ENCODE measurements at regions not wholly inside any gene's neighbourhood (a gene's known extent, or its start where the extent isn't known, plus 50 kb on each side); places are given as distances from the start of the nearest gene placed in this dataset.

DNA sequence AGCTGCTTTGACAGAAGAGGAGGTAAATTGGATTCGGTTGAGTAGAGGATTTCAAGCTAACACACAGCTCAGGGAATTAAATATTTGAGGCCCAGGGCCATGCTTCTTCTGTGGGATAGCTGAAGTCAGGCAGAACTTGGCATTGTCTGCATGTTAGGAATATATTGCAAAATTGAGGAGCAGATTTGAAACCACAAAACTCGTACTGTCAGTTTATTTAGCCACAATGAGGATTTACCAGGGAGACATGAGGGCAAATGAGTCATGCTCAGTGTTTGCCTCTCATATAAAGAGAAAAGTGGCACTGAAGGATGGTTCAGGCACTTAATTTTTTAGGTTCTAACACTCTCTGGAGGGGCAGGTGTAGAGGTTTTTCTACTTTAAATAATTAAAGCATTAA lies 83.0 kb upstream of the PRLR start:
- no peak for TF ChIP-seq POLR2A (IDR thresholded peaks at IDR 0.05)
- Histone ChIP-seq H3K27me3 (no peaks in the 10 kb centered on the region), H3K4me3 (replicated peaks in 1 of 3) (no peak overlapping the region), H3K4me1 (no peaks in the 10 kb centered on the region), H3K36me3 (no peaks in the 10 kb centered on the region), H3K27ac (no peak overlapping the region), H3K9me3 (no peaks in the 10 kb centered on the region)
- no peak for DNase-seq
- WGBS, 2 donors: 24 to 39% methylated on average over 2 of the region's 2 CpGs
- intact Hi-C loops (cut with DNase I): no loop called here

DNA sequence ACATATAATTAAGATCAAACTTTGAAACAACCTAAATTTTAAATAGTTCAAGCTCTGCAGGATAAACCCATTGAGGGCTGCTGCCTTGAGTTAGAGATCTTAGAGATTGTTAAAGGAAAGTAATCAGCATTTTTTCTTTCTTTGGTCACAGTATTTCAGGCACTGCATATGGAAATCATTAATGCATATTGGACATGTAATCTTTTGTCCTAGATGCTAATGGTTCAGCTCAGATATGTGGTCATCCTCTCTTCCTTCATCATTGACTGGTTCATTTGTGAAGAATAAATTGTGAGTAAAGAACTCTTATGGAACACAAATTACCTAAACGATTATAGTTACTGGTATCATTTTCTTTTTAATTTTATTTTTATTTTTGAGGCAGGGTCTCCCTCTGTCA lies 82.0 kb upstream of the PRLR start:
- intact Hi-C loops (cut with DNase I): no loop called here
- 82 to 88% methylated on average over 1 of the region's 1 CpG for WGBS, 2 donors
- no peak for DNase-seq
- Histone ChIP-seq H3K9me3 (no peaks in the 10 kb centered on the region), H3K27ac (no peak overlapping the region), H3K27me3 (no peaks in the 10 kb centered on the region), H3K4me1 (no peaks in the 10 kb centered on the region), H3K4me3 (replicated peaks in 1 of 3) (no peak overlapping the region), H3K36me3 (no peaks in the 10 kb centered on the region)
- TF ChIP-seq, protein P1, sequence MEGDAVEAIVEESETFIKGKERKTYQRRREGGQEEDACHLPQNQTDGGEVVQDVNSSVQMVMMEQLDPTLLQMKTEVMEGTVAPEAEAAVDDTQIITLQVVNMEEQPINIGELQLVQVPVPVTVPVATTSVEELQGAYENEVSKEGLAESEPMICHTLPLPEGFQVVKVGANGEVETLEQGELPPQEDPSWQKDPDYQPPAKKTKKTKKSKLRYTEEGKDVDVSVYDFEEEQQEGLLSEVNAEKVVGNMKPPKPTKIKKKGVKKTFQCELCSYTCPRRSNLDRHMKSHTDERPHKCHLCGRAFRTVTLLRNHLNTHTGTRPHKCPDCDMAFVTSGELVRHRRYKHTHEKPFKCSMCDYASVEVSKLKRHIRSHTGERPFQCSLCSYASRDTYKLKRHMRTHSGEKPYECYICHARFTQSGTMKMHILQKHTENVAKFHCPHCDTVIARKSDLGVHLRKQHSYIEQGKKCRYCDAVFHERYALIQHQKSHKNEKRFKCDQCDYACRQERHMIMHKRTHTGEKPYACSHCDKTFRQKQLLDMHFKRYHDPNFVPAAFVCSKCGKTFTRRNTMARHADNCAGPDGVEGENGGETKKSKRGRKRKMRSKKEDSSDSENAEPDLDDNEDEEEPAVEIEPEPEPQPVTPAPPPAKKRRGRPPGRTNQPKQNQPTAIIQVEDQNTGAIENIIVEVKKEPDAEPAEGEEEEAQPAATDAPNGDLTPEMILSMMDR (IDR thresholded peaks at IDR 0.05): no peak
- TF ChIP-seq POLR2A (IDR thresholded peaks at IDR 0.05): no peak

DNA sequence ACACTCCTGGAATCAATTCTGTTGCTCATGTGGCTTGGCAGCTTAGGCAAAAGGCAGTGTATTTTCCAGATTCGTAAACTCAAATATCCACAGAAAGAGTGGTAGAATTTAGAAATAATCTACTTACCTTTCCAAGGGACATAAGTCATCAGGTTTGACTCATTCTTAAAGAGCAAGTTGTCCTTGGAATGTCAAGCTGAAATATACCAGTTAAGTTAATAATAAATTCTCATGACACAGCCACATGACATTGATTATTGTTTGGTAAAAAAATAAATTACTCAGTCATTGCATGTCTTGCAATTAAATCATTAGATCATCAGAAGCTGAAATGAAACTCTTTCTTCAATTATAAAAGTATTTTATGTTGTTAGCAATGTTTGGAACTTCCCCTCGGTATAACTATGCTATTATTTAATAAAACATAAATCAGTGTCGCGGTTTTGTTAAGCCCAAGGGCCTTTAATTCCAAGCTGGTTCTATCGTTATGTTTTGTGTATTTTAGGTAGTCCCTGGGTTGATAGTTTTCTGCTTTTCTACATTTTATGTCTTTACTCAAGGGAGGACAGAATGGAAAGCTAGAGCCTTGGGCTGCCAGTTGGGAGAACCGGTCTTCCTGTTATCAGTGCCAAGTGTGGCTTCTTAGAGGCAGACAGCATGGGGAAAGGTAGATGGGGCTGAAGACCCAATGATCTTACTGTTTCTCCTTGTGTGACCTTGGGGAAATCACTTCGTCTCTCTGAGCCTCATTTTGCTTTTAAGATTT lies 79.3 kb upstream of the PRLR start:
- Histone ChIP-seq H3K9me3 (no peaks in the 10 kb centered on the region), H3K27me3 (no peaks in the 10 kb centered on the region), H3K4me3 (replicated peaks in 1 of 3) (no peak overlapping the region), H3K4me1 (no peaks in the 10 kb centered on the region), H3K36me3 (no peaks in the 10 kb centered on the region), H3K27ac (no peak overlapping the region)
- 81 to 89% methylated on average over 7 of the region's 7 CpGs for WGBS, 2 donors
- intact Hi-C loops (cut with DNase I): no loop called here
- no peak for DNase-seq
- TF ChIP-seq, protein P1 (IDR thresholded peaks at IDR 0.05): no peak
- TF ChIP-seq POLR2A (IDR thresholded peaks at IDR 0.05): no peak

DNA sequence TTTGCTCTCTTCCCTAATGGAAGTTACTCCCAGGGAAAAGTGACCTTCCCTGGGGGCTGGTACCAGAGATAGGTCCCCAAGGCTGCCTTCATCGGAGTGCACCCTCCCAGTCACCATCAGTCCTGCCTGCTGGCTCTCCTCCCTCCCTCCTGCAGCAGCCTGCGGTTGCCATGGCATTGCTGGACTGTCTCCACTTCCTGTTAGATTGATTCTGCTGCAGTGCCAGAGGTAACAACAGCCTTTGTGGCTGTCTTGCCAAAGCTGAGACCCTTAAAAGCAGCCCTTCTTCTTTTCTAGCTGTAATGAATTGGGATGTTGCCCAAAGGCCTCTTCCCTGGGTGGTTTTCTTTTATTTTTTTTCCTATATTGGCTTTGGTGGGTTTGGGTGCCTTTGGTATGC lies 78.1 kb upstream of the PRLR start:
- intact Hi-C loops (cut with DNase I): no loop called here
- no peaks in the 10 kb centered on the region for H3K9me3 ChIP-seq
- H3K4me3 ChIP-seq (replicated peaks in 1 of 3): no peak overlapping the region
- TF ChIP-seq, protein P1 (IDR thresholded peaks at IDR 0.05): no peak
- TF ChIP-seq POLR2A (IDR thresholded peaks at IDR 0.05): no peak
- no peak for DNase-seq
- no peak overlapping the region for H3K27ac ChIP-seq
- H3K27me3 ChIP-seq: no peaks in the 10 kb centered on the region
- no peaks in the 10 kb centered on the region for H3K4me1 ChIP-seq
- WGBS, 2 donors: 54 to 66% methylated on average over 2 of the region's 2 CpGs
- no peaks in the 10 kb centered on the region for H3K36me3 ChIP-seq

DNA sequence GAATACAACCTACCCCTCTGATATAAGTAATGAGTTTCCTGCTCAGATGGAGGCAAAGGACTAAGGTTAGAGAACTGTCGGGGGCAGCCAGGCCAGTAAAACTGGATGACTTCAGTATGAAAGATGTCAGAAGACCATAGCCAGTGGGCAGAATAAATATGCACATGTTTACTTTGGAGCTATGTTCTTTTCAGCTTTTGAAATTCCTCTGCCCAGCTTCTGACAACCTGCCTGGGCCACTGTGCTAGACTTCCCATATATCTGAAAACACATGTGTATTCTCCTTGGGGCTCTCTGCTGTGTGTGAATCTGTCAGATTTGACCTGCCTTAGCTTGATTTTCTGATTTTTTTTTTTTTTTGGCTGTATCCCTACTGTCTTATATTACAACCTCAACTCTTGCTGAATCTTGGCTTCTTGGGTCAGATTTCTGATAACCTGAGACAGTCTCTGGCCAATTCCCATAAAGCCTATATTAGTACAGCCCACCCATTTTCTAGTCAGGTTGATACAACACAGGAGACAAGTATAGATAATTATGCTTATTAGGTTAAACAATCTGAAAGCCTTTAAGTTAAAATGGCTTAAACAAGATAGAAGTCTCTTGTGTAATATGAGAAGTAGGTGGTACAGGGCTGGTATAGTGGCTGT lies 76.6 kb upstream of the PRLR start:
- 88 to 89% methylated on average over 1 of the region's 1 CpG for WGBS, 2 donors
- Histone ChIP-seq H3K4me3 (replicated peaks in 1 of 3) (no peak overlapping the region), H3K9me3 (no peaks in the 10 kb centered on the region), H3K27ac (no peak overlapping the region), H3K27me3 (no peaks in the 10 kb centered on the region), H3K4me1 (no peaks in the 10 kb centered on the region), H3K36me3 (no peaks in the 10 kb centered on the region)
- DNase-seq: no peak
- no peak for TF ChIP-seq POLR2A (IDR thresholded peaks at IDR 0.05)
- TF ChIP-seq, protein P1 (IDR thresholded peaks at IDR 0.05): no peak
- intact Hi-C loops (cut with DNase I): no loop called here
